WTC11 (cell line): ENCODE measurements at regions not wholly inside any gene's neighbourhood (a gene's known extent, or its start where the extent isn't known, plus 50 kb on each side); places are given as distances from the start of the nearest gene placed in this dataset.

Source experiments
- ATAC-seq: fragments of 200-7000 bp; cut with Tn5 transposase; 2 replicates; pipeline ENCODE4 v1.10.0; 2021; ENCODE audit warnings: mild to moderate bottlenecking, moderate library complexity
- CTCF ChIA-PET: fragments of 300-600 bp; sonication (Branson Sonifier 250); formaldehyde crosslinking; loops from one replicate; lab custom pipeline; 2021; ENCODE audit warnings: antibody characterized with exemption; lab: Charles Lee
- POLR2A ChIA-PET: fragments of 350-600 bp; sonication (Branson Sonifier 250); formaldehyde crosslinking; loops from one replicate; lab custom pipeline; 2021; ENCODE audit warnings: antibody characterized with exemption; lab: Charles Lee
- DNase-seq: peaks from one replicate; pipeline ENCODE4 v3.0.0; 2021; ENCODE audit warnings: low spot score
- H3K27ac Mint-ChIP-seq: 2 replicates; pipeline ENCODE4 v1.8.0; 2021; ENCODE audit warnings: mixed read lengths
- H3K27me3 Mint-ChIP-seq: 2 replicates; pipeline ENCODE4 v1.8.0; 2021; ENCODE audit warnings: low read depth, mild to moderate bottlenecking, moderate library complexity, mixed read lengths
- H3K36me3 Mint-ChIP-seq: 2 replicates; pipeline ENCODE4 v1.8.0; 2021; ENCODE audit warnings: mixed read lengths
- H3K4me1 Mint-ChIP-seq: 2 replicates; pipeline ENCODE4 v1.8.0; 2022; ENCODE audit warnings: mixed read lengths
- H3K4me3 Mint-ChIP-seq: 2 replicates; pipeline ENCODE4 v1.8.0; 2021; ENCODE audit warnings: mild to moderate bottlenecking, moderate library complexity, mixed read lengths
- H3K9me3 Mint-ChIP-seq: 2 replicates; pipeline ENCODE4 v1.8.0; 2021; ENCODE audit warnings: mixed read lengths
- CREM ChIP-seq: sonication (generic); formaldehyde crosslinking; IDR thresholded peaks from 2 replicates; pipeline ENCODE4 v1.8.1; 2022; ENCODE audit warnings: mild to moderate bottlenecking, missing genetic modification reagents, moderate library complexity
- ESRRA ChIP-seq: sonication (generic); formaldehyde crosslinking; IDR thresholded peaks from 2 replicates; pipeline ENCODE4 v1.8.1; 2022; ENCODE audit warnings: mild to moderate bottlenecking, missing genetic modification reagents, borderline replicate concordance
- GABPB1 ChIP-seq: sonication (generic); formaldehyde crosslinking; IDR thresholded peaks from 2 replicates; pipeline ENCODE4 v1.8.1; 2023; ENCODE audit warnings: mild to moderate bottlenecking, missing genetic modification reagents
- GTF2I ChIP-seq: fragments of 250-450 bp; sonication (Bioruptor Pico); conservative IDR thresholded peaks from 2 replicates; pipeline ENCODE4 v1.4.0; 2021; ENCODE audit warnings: mild to moderate bottlenecking
- KAT7 ChIP-seq: sonication (generic); formaldehyde crosslinking; IDR thresholded peaks from 2 replicates; pipeline ENCODE4 v1.8.1; 2023; ENCODE audit warnings: missing genetic modification reagents, mild to moderate bottlenecking, borderline replicate concordance
- NFYB ChIP-seq: sonication (generic); formaldehyde crosslinking; conservative IDR thresholded peaks from 2 replicates; pipeline ENCODE4 v1.8.0; 2022; ENCODE audit warnings: low read depth, missing genetic modification reagents
- NR2C2 ChIP-seq: sonication (generic); formaldehyde crosslinking; IDR thresholded peaks from 2 replicates; pipeline ENCODE4 v1.8.0; 2022; ENCODE audit warnings: mild to moderate bottlenecking, missing genetic modification reagents
- TF ChIP-seq, protein P1 (sequence below): fragments of 250-450 bp; sonication (Bioruptor Pico); IDR thresholded peaks from 2 replicates; pipeline ENCODE4 v1.8.0; 2021; ENCODE audit warnings: mild to moderate bottlenecking
- TF ChIP-seq, protein P2 (sequence below): sonication (generic); formaldehyde crosslinking; IDR thresholded peaks from 2 replicates; pipeline ENCODE4 v1.8.1; 2023; ENCODE audit warnings: mild to moderate bottlenecking, missing genetic modification reagents
- TF ChIP-seq, protein P3 (sequence below): sonication (generic); formaldehyde crosslinking; IDR thresholded peaks from 2 replicates; pipeline ENCODE4 v1.8.1; 2023; ENCODE audit warnings: mild to moderate bottlenecking, missing genetic modification reagents, moderate library complexity
- TF ChIP-seq, protein P4 (sequence below): fragments of 250-450 bp; sonication (Bioruptor Pico); conservative IDR thresholded peaks from 2 replicates; pipeline ENCODE4 v1.9.0; 2021; ENCODE audit warnings: mild to moderate bottlenecking
- TF ChIP-seq, protein P5 (sequence below): sonication (generic); formaldehyde crosslinking; IDR thresholded peaks from 2 replicates; pipeline ENCODE4 v1.8.0; 2022; ENCODE audit warnings: mild to moderate bottlenecking, missing genetic modification reagents
- TF ChIP-seq, protein P6 (sequence below): sonication (generic); formaldehyde crosslinking; IDR thresholded peaks from 2 replicates; pipeline ENCODE4 v1.8.1; 2022; ENCODE audit warnings: low read depth, mild to moderate bottlenecking, moderate library complexity, missing genetic modification reagents, borderline replicate concordance
- TF ChIP-seq, protein P7 (sequence below): fragments of 200-600 bp; IDR thresholded peaks from 2 replicates; pipeline ENCODE4 v1.8.0; 2022; ENCODE audit warnings: antibody characterized with exemption

DNA sequence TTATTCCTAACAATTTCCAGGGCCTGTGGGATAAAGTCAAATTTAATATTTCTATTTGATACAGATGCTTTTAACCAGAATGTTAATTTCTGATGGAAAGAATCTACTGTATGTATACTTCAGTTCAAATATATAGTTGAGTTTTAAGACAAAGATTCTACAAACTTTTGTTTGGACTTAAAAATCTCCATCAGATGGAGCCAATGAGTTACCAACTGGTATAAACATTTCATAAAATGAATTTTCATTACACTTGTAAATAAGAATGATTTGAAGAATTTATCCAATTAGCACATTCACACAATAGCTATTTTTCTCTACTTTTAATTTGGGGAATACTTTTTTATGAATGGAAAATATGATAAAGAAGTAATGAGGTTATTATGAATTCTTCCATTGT is 425.2 kb upstream of the MIS18BP1 start (continued):
- TF ChIP-seq, protein P1, sequence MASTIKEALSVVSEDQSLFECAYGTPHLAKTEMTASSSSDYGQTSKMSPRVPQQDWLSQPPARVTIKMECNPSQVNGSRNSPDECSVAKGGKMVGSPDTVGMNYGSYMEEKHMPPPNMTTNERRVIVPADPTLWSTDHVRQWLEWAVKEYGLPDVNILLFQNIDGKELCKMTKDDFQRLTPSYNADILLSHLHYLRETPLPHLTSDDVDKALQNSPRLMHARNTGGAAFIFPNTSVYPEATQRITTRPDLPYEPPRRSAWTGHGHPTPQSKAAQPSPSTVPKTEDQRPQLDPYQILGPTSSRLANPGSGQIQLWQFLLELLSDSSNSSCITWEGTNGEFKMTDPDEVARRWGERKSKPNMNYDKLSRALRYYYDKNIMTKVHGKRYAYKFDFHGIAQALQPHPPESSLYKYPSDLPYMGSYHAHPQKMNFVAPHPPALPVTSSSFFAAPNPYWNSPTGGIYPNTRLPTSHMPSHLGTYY (CRISPR knock-in tag): no peak
- TF ChIP-seq, protein P2, sequence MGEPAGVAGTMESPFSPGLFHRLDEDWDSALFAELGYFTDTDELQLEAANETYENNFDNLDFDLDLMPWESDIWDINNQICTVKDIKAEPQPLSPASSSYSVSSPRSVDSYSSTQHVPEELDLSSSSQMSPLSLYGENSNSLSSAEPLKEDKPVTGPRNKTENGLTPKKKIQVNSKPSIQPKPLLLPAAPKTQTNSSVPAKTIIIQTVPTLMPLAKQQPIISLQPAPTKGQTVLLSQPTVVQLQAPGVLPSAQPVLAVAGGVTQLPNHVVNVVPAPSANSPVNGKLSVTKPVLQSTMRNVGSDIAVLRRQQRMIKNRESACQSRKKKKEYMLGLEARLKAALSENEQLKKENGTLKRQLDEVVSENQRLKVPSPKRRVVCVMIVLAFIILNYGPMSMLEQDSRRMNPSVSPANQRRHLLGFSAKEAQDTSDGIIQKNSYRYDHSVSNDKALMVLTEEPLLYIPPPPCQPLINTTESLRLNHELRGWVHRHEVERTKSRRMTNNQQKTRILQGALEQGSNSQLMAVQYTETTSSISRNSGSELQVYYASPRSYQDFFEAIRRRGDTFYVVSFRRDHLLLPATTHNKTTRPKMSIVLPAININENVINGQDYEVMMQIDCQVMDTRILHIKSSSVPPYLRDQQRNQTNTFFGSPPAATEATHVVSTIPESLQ: no peak
- TF ChIP-seq, all 79 proteins: peak for 0

DNA sequence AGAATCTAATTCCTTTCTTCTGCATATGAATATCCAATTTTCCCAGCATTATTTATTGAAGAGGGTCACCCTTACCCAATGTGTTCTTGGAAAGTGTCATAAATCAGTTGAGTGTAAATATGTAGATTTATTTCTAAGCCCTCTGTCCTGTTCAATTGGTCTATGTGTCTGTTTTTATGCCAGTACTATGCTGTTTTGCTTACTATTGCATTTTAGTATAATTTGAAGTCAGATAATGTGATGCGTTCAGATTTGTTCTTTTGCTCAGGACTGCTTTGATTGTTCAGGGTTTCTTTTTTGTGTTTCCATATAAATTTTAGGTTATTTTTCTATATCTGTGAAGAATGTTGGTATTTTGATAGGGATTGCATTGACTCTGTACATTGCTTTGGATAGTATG is 420.4 kb upstream of the MIS18BP1 start:
- POLR2A ChIA-PET: no interaction called here
- no peak for TF ChIP-seq NR2C2
- TF ChIP-seq NFYB: no peak
- TF ChIP-seq GABPB1 (CRISPR knock-in tag): no peak
- no peak for TF ChIP-seq ESRRA (CRISPR knock-in tag)
- TF ChIP-seq, protein P3, sequence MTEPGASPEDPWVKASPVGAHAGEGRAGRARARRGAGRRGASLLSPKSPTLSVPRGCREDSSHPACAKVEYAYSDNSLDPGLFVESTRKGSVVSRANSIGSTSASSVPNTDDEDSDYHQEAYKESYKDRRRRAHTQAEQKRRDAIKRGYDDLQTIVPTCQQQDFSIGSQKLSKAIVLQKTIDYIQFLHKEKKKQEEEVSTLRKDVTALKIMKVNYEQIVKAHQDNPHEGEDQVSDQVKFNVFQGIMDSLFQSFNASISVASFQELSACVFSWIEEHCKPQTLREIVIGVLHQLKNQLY (CRISPR knock-in tag): no peak
- no peak for TF ChIP-seq KAT7 (CRISPR knock-in tag)
- no peak for TF ChIP-seq GTF2I (CRISPR knock-in tag)
- TF ChIP-seq, protein P4, sequence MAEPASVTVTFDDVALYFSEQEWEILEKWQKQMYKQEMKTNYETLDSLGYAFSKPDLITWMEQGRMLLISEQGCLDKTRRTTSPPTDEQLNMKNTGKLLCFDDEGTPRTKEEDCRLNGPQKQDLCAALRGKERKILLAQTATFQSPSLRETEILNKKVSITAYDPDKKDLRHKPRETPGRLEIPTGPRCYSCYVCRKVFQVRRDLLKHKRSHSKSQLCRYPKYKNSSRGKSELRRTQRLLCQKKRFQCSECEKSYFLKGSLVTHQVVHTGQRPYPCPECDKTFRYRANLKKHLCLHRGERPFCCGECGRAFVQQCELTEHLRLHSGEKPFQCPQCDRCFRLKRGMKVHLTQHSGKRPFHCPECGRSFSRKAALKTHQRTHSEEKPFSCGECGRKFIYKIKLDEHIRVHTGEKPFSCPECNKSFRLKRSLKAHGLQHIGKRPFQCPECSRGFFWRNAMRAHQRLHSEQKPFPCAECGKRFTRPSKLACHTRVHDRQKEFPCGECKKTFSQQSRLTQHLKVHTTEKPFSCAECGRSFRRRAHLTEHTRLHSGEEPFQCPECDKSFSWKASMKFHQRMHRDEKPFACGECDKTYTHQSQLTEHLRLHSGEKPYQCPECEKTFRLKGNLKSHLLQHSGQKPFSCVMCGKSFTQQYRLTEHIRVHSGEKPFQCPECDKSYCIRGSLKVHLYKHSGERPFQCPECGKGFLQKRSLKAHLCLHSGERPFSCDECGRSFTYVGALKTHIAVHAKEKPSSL (CRISPR knock-in tag): no peak
- TF ChIP-seq, protein P5, sequence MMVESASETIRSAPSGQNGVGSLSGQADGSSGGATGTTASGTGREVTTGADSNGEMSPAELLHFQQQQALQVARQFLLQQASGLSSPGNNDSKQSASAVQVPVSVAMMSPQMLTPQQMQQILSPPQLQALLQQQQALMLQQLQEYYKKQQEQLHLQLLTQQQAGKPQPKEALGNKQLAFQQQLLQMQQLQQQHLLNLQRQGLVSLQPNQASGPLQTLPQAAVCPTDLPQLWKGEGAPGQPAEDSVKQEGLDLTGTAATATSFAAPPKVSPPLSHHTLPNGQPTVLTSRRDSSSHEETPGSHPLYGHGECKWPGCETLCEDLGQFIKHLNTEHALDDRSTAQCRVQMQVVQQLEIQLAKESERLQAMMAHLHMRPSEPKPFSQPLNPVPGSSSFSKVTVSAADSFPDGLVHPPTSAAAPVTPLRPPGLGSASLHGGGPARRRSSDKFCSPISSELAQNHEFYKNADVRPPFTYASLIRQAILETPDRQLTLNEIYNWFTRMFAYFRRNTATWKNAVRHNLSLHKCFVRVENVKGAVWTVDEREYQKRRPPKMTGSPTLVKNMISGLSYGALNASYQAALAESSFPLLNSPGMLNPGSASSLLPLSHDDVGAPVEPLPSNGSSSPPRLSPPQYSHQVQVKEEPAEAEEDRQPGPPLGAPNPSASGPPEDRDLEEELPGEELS (CRISPR knock-in tag): no peak
- TF ChIP-seq, protein P6, sequence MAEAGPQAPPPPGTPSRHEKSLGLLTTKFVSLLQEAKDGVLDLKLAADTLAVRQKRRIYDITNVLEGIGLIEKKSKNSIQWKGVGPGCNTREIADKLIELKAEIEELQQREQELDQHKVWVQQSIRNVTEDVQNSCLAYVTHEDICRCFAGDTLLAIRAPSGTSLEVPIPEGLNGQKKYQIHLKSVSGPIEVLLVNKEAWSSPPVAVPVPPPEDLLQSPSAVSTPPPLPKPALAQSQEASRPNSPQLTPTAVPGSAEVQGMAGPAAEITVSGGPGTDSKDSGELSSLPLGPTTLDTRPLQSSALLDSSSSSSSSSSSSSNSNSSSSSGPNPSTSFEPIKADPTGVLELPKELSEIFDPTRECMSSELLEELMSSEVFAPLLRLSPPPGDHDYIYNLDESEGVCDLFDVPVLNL: no peak
- TF ChIP-seq, all 79 proteins: peak for 0
- ATAC-seq (no peak), DNase-seq (no peak)
- no peaks in the 10 kb centered on the region; the same call in 1 of the 2 replicates for H3K27me3 Mint-ChIP-seq
- peaks cover 18% of the 10 kb centered on the region for H3K9me3 Mint-ChIP-seq
- H3K4me3 Mint-ChIP-seq: no peak overlapping the region
- no peaks in the 10 kb centered on the region for H3K4me1 Mint-ChIP-seq
- CTCF ChIA-PET: no interaction called here
- no peak overlapping the region for H3K27ac Mint-ChIP-seq
- H3K36me3 Mint-ChIP-seq: 0 out of 2 replicates have a peak, but pooled peaks cover 3% of the 10 kb centered on the region

DNA sequence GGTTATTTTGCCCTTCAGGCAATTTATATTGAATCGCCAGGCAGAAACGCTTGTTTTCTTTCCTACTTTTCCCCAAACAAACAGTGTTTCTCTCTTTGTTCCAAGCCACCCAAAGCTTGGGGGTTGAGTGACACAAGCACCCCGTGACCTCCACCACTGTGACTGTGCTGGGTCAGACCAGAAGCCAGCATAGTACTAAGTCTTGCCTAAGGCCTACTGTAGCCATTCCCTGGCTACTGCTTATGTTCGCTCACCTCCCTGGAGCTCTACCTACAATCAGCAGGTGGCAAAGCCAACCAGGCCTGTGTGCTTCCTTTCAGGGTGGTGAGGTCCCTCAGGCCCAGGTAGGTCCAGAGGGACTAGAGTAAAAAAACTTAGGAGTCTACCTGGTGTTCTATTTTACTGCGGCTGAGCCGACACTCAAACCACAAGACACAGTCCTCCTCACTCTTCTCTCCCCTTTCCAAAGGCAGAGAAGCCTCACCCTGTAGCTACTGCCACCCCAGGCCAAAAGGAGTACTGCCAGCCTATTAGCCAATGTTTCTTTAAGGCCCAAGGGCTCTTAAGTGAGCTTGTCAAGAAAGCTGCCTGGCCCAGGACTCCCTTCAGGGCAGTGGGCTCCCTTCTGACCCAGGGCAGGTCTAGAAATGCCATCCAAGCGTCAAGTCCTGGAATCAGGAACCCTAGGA is 411.8 kb upstream of the MIS18BP1 start:
- DNase-seq (peak; percentile 59), ATAC-seq (peak; percentile 100)
- TF ChIP-seq, protein P7, sequence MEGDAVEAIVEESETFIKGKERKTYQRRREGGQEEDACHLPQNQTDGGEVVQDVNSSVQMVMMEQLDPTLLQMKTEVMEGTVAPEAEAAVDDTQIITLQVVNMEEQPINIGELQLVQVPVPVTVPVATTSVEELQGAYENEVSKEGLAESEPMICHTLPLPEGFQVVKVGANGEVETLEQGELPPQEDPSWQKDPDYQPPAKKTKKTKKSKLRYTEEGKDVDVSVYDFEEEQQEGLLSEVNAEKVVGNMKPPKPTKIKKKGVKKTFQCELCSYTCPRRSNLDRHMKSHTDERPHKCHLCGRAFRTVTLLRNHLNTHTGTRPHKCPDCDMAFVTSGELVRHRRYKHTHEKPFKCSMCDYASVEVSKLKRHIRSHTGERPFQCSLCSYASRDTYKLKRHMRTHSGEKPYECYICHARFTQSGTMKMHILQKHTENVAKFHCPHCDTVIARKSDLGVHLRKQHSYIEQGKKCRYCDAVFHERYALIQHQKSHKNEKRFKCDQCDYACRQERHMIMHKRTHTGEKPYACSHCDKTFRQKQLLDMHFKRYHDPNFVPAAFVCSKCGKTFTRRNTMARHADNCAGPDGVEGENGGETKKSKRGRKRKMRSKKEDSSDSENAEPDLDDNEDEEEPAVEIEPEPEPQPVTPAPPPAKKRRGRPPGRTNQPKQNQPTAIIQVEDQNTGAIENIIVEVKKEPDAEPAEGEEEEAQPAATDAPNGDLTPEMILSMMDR: peak; percentile 30; the same call in 1 of the 2 replicates
- TF ChIP-seq CREM (CRISPR knock-in tag): no peak
- Mint-ChIP-seq H3K27me3 (no peaks in the 10 kb centered on the region; the same call in 1 of the 2 replicates), H3K4me1 (no peaks in the 10 kb centered on the region), H3K27ac (no peak overlapping the region), H3K9me3 (peaks cover 59% of the 10 kb centered on the region), H3K36me3 (peaks cover 19% of the 10 kb centered on the region), H3K4me3 (no peak overlapping the region)
- POLR2A ChIA-PET: no interaction called here
- CTCF ChIA-PET: interaction anchor here (0.8 to 1.1 kb wide), 4 partner anchors 10 to 55 kb away, joined by 3 to 10 read pairs (median 4); no protein-coding TSS in a partner anchor
